KBM-7 (cell line): ENCODE measurements at regions not wholly inside any gene's neighbourhood (a gene's known extent, or its start where the extent isn't known, plus 50 kb on each side); places are given as distances from the start of the nearest gene placed in this dataset.
A peak's percentile ranks its signal among the peaks of the same experiment; 100 is the strongest.
"Not testable (repeated sequence)": the region's sequence is repeated elsewhere in the genome, so short reads cannot be mapped to it uniquely, and the experiment has no call there.

Source experiments
- DNase-seq: peaks from one replicate; pipeline ENCODE4 v3.0.0-alpha.2; 2015
- in situ Hi-C: fragments of 300-500 bp; cut with MboI; formaldehyde crosslinking; loops from 2 replicates; pipeline ENCODE4 v1.14.3; 2020; ENCODE audit warnings: low sequenced_read_pairs, low pct_unique_long_range_greater_than_20kb, mixed read lengths

GRCh38 chr6:150756173-150756572, 109.3 kb upstream of the MTHFD1L start:
- in situ Hi-C loops: no loop called here
- DNase-seq: no peak

GRCh38 chr6:150757807-150758206, 107.7 kb upstream of the MTHFD1L start:
- DNase-seq, in situ Hi-C loops: not testable (repeated sequence)

- DNase-seq: no peak
- in situ Hi-C loops: no loop called here
These were observed 106.0 kb upstream of the MTHFD1L start for GRCh38 chr6:150759483-150759882.

- in situ Hi-C loops: no loop called here
- DNase-seq: no peak
These were observed 103.7 kb upstream of the MTHFD1L start for GRCh38 chr6:150761771-150762170.

GRCh38 chr6:150764334-150765066, 101.0 kb upstream of the MTHFD1L start:
- in situ Hi-C loops: no loop called here
- DNase-seq: no peak

- DNase-seq: no peak
These were observed 100.3 kb upstream of the MTHFD1L start for GRCh38 chr6:150765067-150765764.

GRCh38 chr6:150766201-150766997, 99.1 kb upstream of the MTHFD1L start:
- DNase-seq: no peak
- in situ Hi-C loops: no loop called here

More at GRCh38 chr6:150765067-150765764, 100.3 kb upstream of the MTHFD1L start:
- in situ Hi-C loops: no loop called here

GRCh38 chr6:150767161-150767560, 98.3 kb upstream of the MTHFD1L start:
- in situ Hi-C loops: no loop called here
- no peak for DNase-seq

GRCh38 chr6:150767571-150768018, 97.9 kb upstream of the MTHFD1L start:
- in situ Hi-C loops: no loop called here
- peak; percentile 81 for DNase-seq

- DNase-seq: no peak
- in situ Hi-C loops: no loop called here
These were observed 94.9 kb upstream of the MTHFD1L start for GRCh38 chr6:150770637-150771036.

- DNase-seq: no peak
- in situ Hi-C loops: no loop called here
These were observed 91.5 kb upstream of the MTHFD1L start for GRCh38 chr6:150773969-150774368.

GRCh38 chr6:150775415-150776203, 89.9 kb upstream of the MTHFD1L start:
- in situ Hi-C loops: no loop called here
- DNase-seq: peak; percentile 40

GRCh38 chr6:150777736-150778135, 87.8 kb upstream of the MTHFD1L start:
- no peak for DNase-seq
- in situ Hi-C loops: no loop called here

GRCh38 chr6:150783813-150784212, 81.7 kb upstream of the MTHFD1L start:
- in situ Hi-C loops: no loop called here
- no peak for DNase-seq

- in situ Hi-C loops: no loop called here
- DNase-seq: no peak
These were observed 78.1 kb upstream of the MTHFD1L start for GRCh38 chr6:150787429-150787828.

GRCh38 chr6:150788089-150788488, 77.4 kb upstream of the MTHFD1L start:
- in situ Hi-C loops: no loop called here
- DNase-seq: peak; percentile 23

GRCh38 chr6:150789906-150790305, 75.6 kb upstream of the MTHFD1L start:
- DNase-seq: peak; percentile 8
- in situ Hi-C loops: not testable (repeated sequence)

- DNase-seq: no peak
- in situ Hi-C loops: no loop called here
These were observed 73.8 kb upstream of the MTHFD1L start for GRCh38 chr6:150791717-150792116.

GRCh38 chr6:150797949-150798348, 67.6 kb upstream of the MTHFD1L start:
- in situ Hi-C loops: no loop called here
- DNase-seq: no peak
